ENCODE measurements at regions not wholly inside any gene's neighbourhood (a gene's known extent, or its start where the extent isn't known, plus 50 kb on each side); places are given as distances from the start of the nearest gene placed in this dataset.

- no peak for DNase-seq
- intact Hi-C loops (cut with DNase I) = no loop called here
- Histone ChIP-seq H3K4me3 (replicated peaks in 1 of 3) (no peak overlapping the region), H3K36me3 (no peaks in the 10 kb centered on the region), H3K27me3 (no peaks in the 10 kb centered on the region), H3K27ac (no peak overlapping the region), H3K9me3 (no peaks in the 10 kb centered on the region), H3K4me1 (peaks cover 13 to 22% of the 10 kb centered on the region in 2 donors)
- 91 to 96% methylated on average over 2 of the region's 2 CpGs for WGBS, 2 donors
- TF ChIP-seq CTCF (IDR thresholded peaks at IDR 0.05) = no peak
- TF ChIP-seq POLR2A (IDR thresholded peaks at IDR 0.05) = no peak
These were observed 191.0 kb upstream of the PPARGC1A start for GRCh38 chr4:24080871-24081270.

GRCh38 chr4:24078347-24078962 lies 188.6 kb upstream of the PPARGC1A start:
- TF ChIP-seq CTCF (IDR thresholded peaks at IDR 0.05) (no peak), POLR2A (IDR thresholded peaks at IDR 0.05) (no peak)
- H3K27me3 ChIP-seq = no peaks in the 10 kb centered on the region
- no peak for DNase-seq
- H3K4me1 ChIP-seq = peaks cover 10 to 20% of the 10 kb centered on the region in 2 donors
- H3K9me3 ChIP-seq = no peaks in the 10 kb centered on the region
- intact Hi-C loops (cut with DNase I) = no loop called here
- H3K4me3 ChIP-seq (replicated peaks in 1 of 3) = no peak overlapping the region
- H3K27ac ChIP-seq = no peak overlapping the region
- 80 to 88% methylated on average over 2 of the region's 2 CpGs for WGBS, 2 donors
- no peaks in the 10 kb centered on the region for H3K36me3 ChIP-seq

GRCh38 chr4:24076811-24077210 lies 187.0 kb upstream of the PPARGC1A start:
- H3K27ac ChIP-seq = no peak overlapping the region
- 80 to 84% methylated on average over 1 of the region's 1 CpG for WGBS, 2 donors
- H3K4me1 ChIP-seq = peaks cover 3 to 9% of the 10 kb centered on the region in 2 donors
- no peaks in the 10 kb centered on the region for H3K27me3 ChIP-seq
- no peaks in the 10 kb centered on the region for H3K36me3 ChIP-seq
- no peak for TF ChIP-seq POLR2A (IDR thresholded peaks at IDR 0.05)
- TF ChIP-seq CTCF (IDR thresholded peaks at IDR 0.05) = no peak
- H3K9me3 ChIP-seq = no peaks in the 10 kb centered on the region
- DNase-seq = no peak
- no peak overlapping the region for H3K4me3 ChIP-seq (replicated peaks in 1 of 3)
- intact Hi-C loops (cut with DNase I) = no loop called here

- intact Hi-C loops (cut with DNase I) = no loop called here
- no peak for DNase-seq
- H3K4me1 ChIP-seq = peaks cover 4 to 9% of the 10 kb centered on the region in 2 donors
- 94 to 95% methylated on average over 7 of the region's 7 CpGs for WGBS, 2 donors
- TF ChIP-seq POLR2A (IDR thresholded peaks at IDR 0.05) (no peak), CTCF (IDR thresholded peaks at IDR 0.05) (no peak)
- no peak overlapping the region for H3K4me3 ChIP-seq (replicated peaks in 1 of 3)
- no peaks in the 10 kb centered on the region for H3K27me3 ChIP-seq
- no peaks in the 10 kb centered on the region for H3K9me3 ChIP-seq
- H3K27ac ChIP-seq = no peak overlapping the region
- H3K36me3 ChIP-seq = no peaks in the 10 kb centered on the region
These were observed 184.1 kb upstream of the PPARGC1A start for GRCh38 chr4:24073948-24074347.

- 45 to 52% methylated on average over 2 of the region's 2 CpGs for WGBS, 2 donors
- TF ChIP-seq POLR2A (IDR thresholded peaks at IDR 0.05) = no peak
- no peak for TF ChIP-seq CTCF (IDR thresholded peaks at IDR 0.05)
- Histone ChIP-seq H3K4me1 (peaks cover 8 to 20% of the 10 kb centered on the region in 2 donors), H3K9me3 (no peaks in the 10 kb centered on the region), H3K27me3 (no peaks in the 10 kb centered on the region), H3K4me3 (replicated peaks in 1 of 3) (no peak overlapping the region), H3K27ac (peak overlapping the region in 1 of 3 donors; percentile 56), H3K36me3 (no peaks in the 10 kb centered on the region)
- DNase-seq = no peak
- intact Hi-C loops (cut with DNase I) = no loop called here
These were observed 181.9 kb upstream of the PPARGC1A start for GRCh38 chr4:24071612-24072372.
